Astrocyte (in vitro differentiated cells and primary cell): ENCODE measurements at regions not wholly inside any gene's neighbourhood (a gene's known extent, or its start where the extent isn't known, plus 50 kb on each side); places are given as distances from the start of the nearest gene placed in this dataset.

Source experiments
- DNase-seq: peaks from one replicate; pipeline ENCODE4 v3.0.0-alpha.2; 2010; ENCODE audit warnings: low read depth
- FAIRE-seq: peaks from 2 replicates; lab custom pipeline; 2011; peaks lifted over from hg19 to GRCh38; lab: Jason Lieb, UNC
- H2AFZ ChIP-seq: 2 replicates; pipeline ENCODE4 v1.6.0; 2012; ENCODE audit warnings: low read depth, low read length, inconsistent platforms
- H3K27ac ChIP-seq: 2 replicates; pipeline ENCODE4 v1.5.1; 2011; ENCODE audit warnings: low read depth, low read length, inconsistent platforms
- H3K27me3 ChIP-seq: 2 replicates; pipeline ENCODE4 v1.6.0; 2011; ENCODE audit warnings: low read length, inconsistent platforms; ENCODE audit not compliant: insufficient read depth
- H3K36me3 ChIP-seq: 2 replicates; pipeline ENCODE4 v1.5.1; 2011; ENCODE audit warnings: low read length, inconsistent platforms; ENCODE audit not compliant: insufficient read depth
- H3K4me1 ChIP-seq: 2 replicates; pipeline ENCODE4 v1.5.1; 2011; ENCODE audit warnings: low read length, inconsistent platforms; ENCODE audit not compliant: insufficient read depth
- H3K4me2 ChIP-seq: 2 replicates; pipeline ENCODE4 v1.6.0; 2012; ENCODE audit warnings: low read length, inconsistent platforms
- H3K4me3 ChIP-seq: 2 replicates; pipeline ENCODE4 v1.5.1; 2011; ENCODE audit warnings: low read depth, mild to moderate bottlenecking, low read length, inconsistent platforms; ENCODE audit not compliant: insufficient read depth
- H3K79me2 ChIP-seq: 2 replicates; pipeline ENCODE4 v1.6.0; 2012; ENCODE audit warnings: mild to moderate bottlenecking, low read length, inconsistent platforms; ENCODE audit not compliant: insufficient read depth
- H3K9ac ChIP-seq: 2 replicates; pipeline ENCODE4 v1.6.0; 2012; ENCODE audit warnings: mild to moderate bottlenecking, low read length, inconsistent platforms
- H3K9me3 ChIP-seq: 2 replicates; pipeline ENCODE4 v1.5.1; 2012; ENCODE audit warnings: low read depth, mild to moderate bottlenecking, low read length, inconsistent platforms; ENCODE audit not compliant: insufficient read depth
- H4K20me1 ChIP-seq: 2 replicates; pipeline ENCODE4 v1.6.0; 2012; ENCODE audit warnings: low read length, inconsistent platforms; ENCODE audit not compliant: insufficient read depth
- H3K27ac Mint-ChIP-seq: one replicate; pipeline ENCODE4 v1.8.0; 2021; ENCODE audit warnings: mild to moderate bottlenecking, mixed read lengths; ENCODE audit not compliant: unreplicated experiment
- H3K27me3 Mint-ChIP-seq: one replicate; pipeline ENCODE4 v1.8.0; 2021; ENCODE audit warnings: low read depth, mixed read lengths; ENCODE audit not compliant: unreplicated experiment
- H3K36me3 Mint-ChIP-seq: one replicate; pipeline ENCODE4 v1.8.0; 2021; ENCODE audit warnings: low read depth, mixed read lengths; ENCODE audit not compliant: unreplicated experiment
- H3K4me1 Mint-ChIP-seq: one replicate; pipeline ENCODE4 v1.8.0; 2021; ENCODE audit warnings: low read depth, mixed read lengths; ENCODE audit not compliant: unreplicated experiment
- H3K4me3 Mint-ChIP-seq: one replicate; pipeline ENCODE4 v1.8.0; 2021; ENCODE audit warnings: mild to moderate bottlenecking, moderate library complexity, mixed read lengths; ENCODE audit not compliant: unreplicated experiment
- H3K9me3 Mint-ChIP-seq: one replicate; pipeline ENCODE4 v1.8.0; 2021; ENCODE audit warnings: mild to moderate bottlenecking, mixed read lengths; ENCODE audit not compliant: unreplicated experiment
- CTCF ChIP-seq: IDR thresholded peaks from 2 replicates; pipeline ENCODE4 v1.5.1; 2011; ENCODE audit warnings: low read depth, mild to moderate bottlenecking, inconsistent platforms, low read length, moderate library complexity; ENCODE audit not compliant: insufficient read depth
- EZH2 ChIP-seq: IDR thresholded peaks from 2 replicates; pipeline ENCODE4 v1.6.1; 2012; ENCODE audit warnings: mild to moderate bottlenecking, low read length, inconsistent platforms; ENCODE audit not compliant: insufficient read depth

GRCh38 chrX:45660477-45660876 is 459.8 kb upstream of the DIPK2B start:
- Mint-ChIP-seq H3K4me3 (no peak overlapping the region), H3K27me3 (no peaks in the 10 kb centered on the region), H3K4me1 (no peaks in the 10 kb centered on the region), H3K9me3 (no peaks in the 10 kb centered on the region), H3K27ac (no peak overlapping the region), H3K36me3 (no peaks in the 10 kb centered on the region)
- Histone ChIP-seq H3K4me1 (no peaks in the 10 kb centered on the region), H3K4me2 (no peak overlapping the region), H3K4me3 (no peak overlapping the region), H3K27ac (no peak overlapping the region), H4K20me1 (no peaks in the 10 kb centered on the region), H2AFZ (no peak overlapping the region), H3K79me2 (no peaks in the 10 kb centered on the region), H3K9ac (no peak overlapping the region), H3K36me3 (no peaks in the 10 kb centered on the region), H3K27me3 (no peaks in the 10 kb centered on the region), H3K9me3 (no peaks in the 10 kb centered on the region)
- FAIRE-seq (no peak), DNase-seq (no peak)
- TF ChIP-seq EZH2 (no peak), CTCF (no peak)

- no peaks in the 10 kb centered on the region for H3K36me3 ChIP-seq
- TF ChIP-seq CTCF: no peak
- TF ChIP-seq EZH2: no peak
- no peaks in the 10 kb centered on the region for H3K36me3 Mint-ChIP-seq
These were observed 432.7 kb upstream of the DIPK2B start for GRCh38 chrX:45633419-45633818.

GRCh38 chrX:45632506-45632905 is 431.8 kb upstream of the DIPK2B start:
- Histone ChIP-seq H3K79me2 (no peaks in the 10 kb centered on the region), H3K9ac (no peak overlapping the region), H3K27me3 (no peaks in the 10 kb centered on the region), H3K9me3 (no peaks in the 10 kb centered on the region), H3K36me3 (no peaks in the 10 kb centered on the region), H3K4me2 (no peak overlapping the region), H3K4me3 (no peak overlapping the region), H4K20me1 (no peaks in the 10 kb centered on the region), H3K4me1 (no peaks in the 10 kb centered on the region), H2AFZ (no peak overlapping the region), H3K27ac (no peak overlapping the region)
- TF ChIP-seq CTCF (no peak), EZH2 (no peak)
- Mint-ChIP-seq H3K4me3 (no peak overlapping the region), H3K27ac (no peak overlapping the region), H3K4me1 (peaks cover 11% of the 10 kb centered on the region), H3K36me3 (no peaks in the 10 kb centered on the region), H3K9me3 (no peaks in the 10 kb centered on the region), H3K27me3 (no peaks in the 10 kb centered on the region)
- FAIRE-seq (no peak), DNase-seq (no peak)

More at GRCh38 chrX:45633419-45633818, 432.7 kb upstream of the DIPK2B start:
- Histone ChIP-seq H3K27ac (no peak overlapping the region), H3K27me3 (no peaks in the 10 kb centered on the region), H3K4me1 (no peaks in the 10 kb centered on the region), H3K9ac (no peak overlapping the region), H3K9me3 (no peaks in the 10 kb centered on the region), H2AFZ (no peak overlapping the region), H3K4me3 (no peak overlapping the region), H3K4me2 (no peak overlapping the region), H4K20me1 (no peaks in the 10 kb centered on the region), H3K79me2 (no peaks in the 10 kb centered on the region)
- Mint-ChIP-seq H3K4me1 (peaks cover 5% of the 10 kb centered on the region), H3K27ac (no peak overlapping the region), H3K4me3 (no peak overlapping the region), H3K27me3 (no peaks in the 10 kb centered on the region), H3K9me3 (no peaks in the 10 kb centered on the region)
- FAIRE-seq (no peak), DNase-seq (no peak)
